GM12878 (cell line): ENCODE measurements at regions not wholly inside any gene's neighbourhood (a gene's known extent, or its start where the extent isn't known, plus 50 kb on each side); places are given as distances from the start of the nearest gene placed in this dataset.
"Not testable (repeated sequence)": the region's sequence is repeated elsewhere in the genome, so short reads cannot be mapped to it uniquely, and the experiment has no call there.

ENCODE experiments used
- ATAC-seq: fragments of 200-7000 bp; cut with Tn5 transposase; 3 replicates; pipeline ENCODE4 v1.9.1; 2020; ENCODE audit warnings: mild to moderate bottlenecking, moderate library complexity
- BruUV-seq: library from RNA; stranded (reverse); fragments of 400-500 nt; replicated peaks from 2 replicates; lab custom pipeline; 2021; lab: Mats Ljungman, UMichigan
- CTCF ChIA-PET: fragments of 300-600 bp; sonication (Branson Sonifier 250); formaldehyde crosslinking; extraction: SDS; loops from one replicate; lab custom pipeline; 2021; ENCODE audit warnings: inconsistent platforms; lab: Yijun Ruan, JAX
- POLR2A ChIA-PET: fragments of 350-600 bp; formaldehyde crosslinking; extraction: SDS; loops from one replicate; lab custom pipeline; 2021; ENCODE audit warnings: inconsistent platforms; lab: Charles Lee
- RAD21 ChIA-PET: fragments of 300-600 bp; sonication (Branson Sonifier 250); formaldehyde crosslinking; loops from one replicate; lab custom pipeline; 2023; ENCODE audit warnings: antibody characterized with exemption; ENCODE audit not compliant: unreplicated experiment; lab: Charles Lee
- SMC1A ChIA-PET: fragments of 300-600 bp; sonication (Branson Sonifier 250); formaldehyde crosslinking; loops from one replicate; lab custom pipeline; 2023; ENCODE audit not compliant: unreplicated experiment, uncharacterized antibody; lab: Charles Lee
- DNase-seq: peaks from one replicate; pipeline ENCODE4 v3.0.0-alpha.2; 2011; ENCODE audit warnings: low read depth, low spot score
- FAIRE-seq: peaks from 3 replicates; lab custom pipeline; 2011; peaks lifted over from hg19 to GRCh38; lab: Jason Lieb, UNC
- H2AFZ ChIP-seq: 2 replicates; pipeline ENCODE4 v1.6.0; 2011; ENCODE audit warnings: low read depth, low read length, control low read depth; ENCODE audit not compliant: control insufficient read depth
- H3K27ac ChIP-seq: 2 replicates; pipeline ENCODE4 v1.5.1; 2011; ENCODE audit warnings: control low read depth; ENCODE audit not compliant: control insufficient read depth, insufficient read depth
- H3K27me3 ChIP-seq, 2 experiments: replicated peaks in 1 of 2; 2 replicates each; pipeline versions ENCODE4 v1.6.0 to v1.6.1; 2011; ENCODE audit warnings: low read length in 1 of 2; ENCODE audit not compliant: control insufficient read depth in 2 of 2, insufficient read depth in 2 of 2
- H3K36me3 ChIP-seq, 2 experiments: 2 replicates each; pipeline ENCODE4 v1.5.1; 2011; ENCODE audit warnings: low read length in 1 of 2; ENCODE audit not compliant: control insufficient read depth in 2 of 2, insufficient read depth in 2 of 2
- H3K4me1 ChIP-seq: 2 replicates; pipeline ENCODE4 v1.6.1; 2011; ENCODE audit warnings: mild to moderate bottlenecking, low read length, moderate library complexity, mixed read lengths; ENCODE audit not compliant: control insufficient read depth, insufficient read depth
- H3K4me2 ChIP-seq: 2 replicates; pipeline ENCODE4 v1.6.0; 2011; ENCODE audit warnings: control low read depth; ENCODE audit not compliant: control insufficient read depth, insufficient read depth
- H3K4me3 ChIP-seq: fragments of 200-600 bp; sonication (generic); 2 replicates; pipeline ENCODE4 v1.5.1; 2016
- H3K79me2 ChIP-seq: 2 replicates; pipeline ENCODE4 v1.6.0; 2011; ENCODE audit warnings: low read length; ENCODE audit not compliant: control insufficient read depth, insufficient read depth
- H3K9ac ChIP-seq: 2 replicates; pipeline ENCODE4 v1.8.0; 2011; ENCODE audit warnings: low read length, control low read depth, mixed read lengths; ENCODE audit not compliant: control insufficient read depth, insufficient read depth
- H3K9me3 ChIP-seq: replicated peaks from 3 replicates; pipeline ENCODE4 v1.5.1; 2011; ENCODE audit warnings: mild to moderate bottlenecking, low read length; ENCODE audit not compliant: control insufficient read depth, insufficient read depth
- H4K20me1 ChIP-seq: 2 replicates; pipeline ENCODE4 v1.6.0; 2011; ENCODE audit not compliant: control insufficient read depth, insufficient read depth
- WGBS: methylation state at CpG from one replicate; pipeline ENCODE4 v1.1.6; 2016; ENCODE audit warnings: low lambda C conversion rate; ENCODE audit not compliant: insufficient replicate concordance, insufficient coverage; ENCODE audit errors: missing lambda C conversion rate; 5-methylcytosine and 5-hydroxymethylcytosine counted together
- in situ Hi-C: fragments of 300-500 bp; cut with MboI; formaldehyde crosslinking; loops from 9 replicates; pipeline ENCODE4 v1.14.3; 2018; ENCODE audit warnings: mixed read lengths
- intact Hi-C: fragments of 100-400 bp; cut with micrococcal nuclease; formaldehyde crosslinking; loops from one replicate; pipeline ENCODE4 v1.14.2; 2022; ENCODE audit not compliant: unreplicated experiment

GRCh38 chr3:195669310-195669709 lies 51.5 kb upstream of the MUC20 start:
- BruUV-seq, H4K20me1 ChIP-seq, H3K27me3 ChIP-seq, H3K4me2 ChIP-seq, H3K4me1 ChIP-seq, DNase-seq, H3K36me3 ChIP-seq, in situ Hi-C loops, ATAC-seq, H2AFZ ChIP-seq, RAD21 ChIA-PET, H3K4me3 ChIP-seq, H3K79me2 ChIP-seq, H3K27ac ChIP-seq, H3K9me3 ChIP-seq, FAIRE-seq, H3K9ac ChIP-seq, intact Hi-C loops, POLR2A ChIA-PET, SMC1A ChIA-PET, CTCF ChIA-PET: not testable (repeated sequence)
- WGBS, result 74% methylated on average over 11 of the region's 13 CpGs

- H3K27ac ChIP-seq, SMC1A ChIA-PET, FAIRE-seq, H3K9me3 ChIP-seq, H2AFZ ChIP-seq, H3K36me3 ChIP-seq, ATAC-seq, H3K27me3 ChIP-seq, CTCF ChIA-PET, H3K79me2 ChIP-seq, RAD21 ChIA-PET, BruUV-seq, POLR2A ChIA-PET, DNase-seq, H3K4me2 ChIP-seq, in situ Hi-C loops, intact Hi-C loops, H3K9ac ChIP-seq, H3K4me1 ChIP-seq, H4K20me1 ChIP-seq, H3K4me3 ChIP-seq: not testable (repeated sequence)
- 90% methylated on average over 24 of the region's 24 CpGs for WGBS
These were observed 52.5 kb upstream of the MUC20 start for GRCh38 chr3:195668131-195668766.

- H3K4me3 ChIP-seq, H4K20me1 ChIP-seq, H3K79me2 ChIP-seq, intact Hi-C loops, DNase-seq, FAIRE-seq, RAD21 ChIA-PET, H3K27me3 ChIP-seq, H3K4me1 ChIP-seq, H3K9ac ChIP-seq, CTCF ChIA-PET, H3K36me3 ChIP-seq, ATAC-seq, in situ Hi-C loops, POLR2A ChIA-PET, H3K27ac ChIP-seq, BruUV-seq, SMC1A ChIA-PET, H2AFZ ChIP-seq, H3K4me2 ChIP-seq, H3K9me3 ChIP-seq: not testable (repeated sequence)
- 96% methylated on average over 19 of the region's 19 CpGs for WGBS
These were observed 55.5 kb upstream of the MUC20 start for GRCh38 chr3:195665311-195665710.

- SMC1A ChIA-PET, intact Hi-C loops: not testable (repeated sequence)
These were observed 56.6 kb upstream of the MUC20 start for GRCh38 chr3:195664131-195664530.

More at GRCh38 chr3:195664131-195664530, 56.6 kb upstream of the MUC20 start:
- RAD21 ChIA-PET, FAIRE-seq, H2AFZ ChIP-seq, H3K9ac ChIP-seq, CTCF ChIA-PET, H3K4me1 ChIP-seq, H3K27ac ChIP-seq, H3K9me3 ChIP-seq, DNase-seq, H3K4me2 ChIP-seq, H3K36me3 ChIP-seq, ATAC-seq, POLR2A ChIA-PET, H3K4me3 ChIP-seq, H3K79me2 ChIP-seq, BruUV-seq, in situ Hi-C loops, H4K20me1 ChIP-seq, H3K27me3 ChIP-seq: not testable (repeated sequence)
- 99% methylated on average over 12 of the region's 12 CpGs for WGBS
